ENCODE measurements at regions not wholly inside any gene's neighbourhood (a gene's known extent, or its start where the extent isn't known, plus 50 kb on each side); places are given as distances from the start of the nearest gene placed in this dataset.

GRCh38 chr4:20119141-20119540 lies 132.6 kb upstream of the SLIT2 start:
- intact Hi-C loops (cut with DNase I; ENCODE audit: low total_unique reads): no loop called here
- no peaks in the 10 kb centered on the region for H3K9me3 ChIP-seq

GRCh38 chr4:20109391-20109790 lies 142.3 kb upstream of the SLIT2 start:
- no peaks in the 10 kb centered on the region for H3K27me3 ChIP-seq
- intact Hi-C loops (cut with DNase I; ENCODE audit: low total_unique reads): no loop called here
- no peaks in the 10 kb centered on the region for H3K36me3 ChIP-seq
- WGBS, 5 donors: 14 to 35% (median 28%) methylated on average over 3 of the region's 3 CpGs
- no peaks in the 10 kb centered on the region for H3K9me3 ChIP-seq
- H3K27ac ChIP-seq: no peak overlapping the region
- H3K4me1 ChIP-seq: no peaks in the 10 kb centered on the region
- no peak for TF ChIP-seq CTCF (IDR thresholded peaks at IDR 0.05)
- no peak for TF ChIP-seq POLR2AphosphoS5 (IDR thresholded peaks at IDR 0.05)
- no peak for TF ChIP-seq EP300 (IDR thresholded peaks at IDR 0.05)
- TF ChIP-seq POLR2A (IDR thresholded peaks at IDR 0.05): no peak
- H3K4me3 ChIP-seq: no peak overlapping the region
- DNase-seq: peak in 1 of 2 donors; percentile 9

More at GRCh38 chr4:20119141-20119540, 132.6 kb upstream of the SLIT2 start:
- no peak for DNase-seq
- Histone ChIP-seq H3K4me3 (no peak overlapping the region), H3K27ac (no peak overlapping the region), H3K4me1 (no peaks in the 10 kb centered on the region), H3K27me3 (no peaks in the 10 kb centered on the region), H3K36me3 (no peaks in the 10 kb centered on the region)
- WGBS, 5 donors: 35 to 65% (median 61%) methylated on average over 2 of the region's 2 CpGs
- TF ChIP-seq CTCF (IDR thresholded peaks at IDR 0.05): no peak
- TF ChIP-seq POLR2A (IDR thresholded peaks at IDR 0.05): no peak
- no peak for TF ChIP-seq POLR2AphosphoS5 (IDR thresholded peaks at IDR 0.05)
- TF ChIP-seq EP300 (IDR thresholded peaks at IDR 0.05): no peak

- Histone ChIP-seq H3K9me3 (no peaks in the 10 kb centered on the region), H3K36me3 (no peaks in the 10 kb centered on the region), H3K27me3 (no peaks in the 10 kb centered on the region), H3K27ac (no peak overlapping the region), H3K4me1 (no peaks in the 10 kb centered on the region), H3K4me3 (no peak overlapping the region)
- TF ChIP-seq POLR2A (IDR thresholded peaks at IDR 0.05) (no peak), CTCF (IDR thresholded peaks at IDR 0.05) (no peak), POLR2AphosphoS5 (IDR thresholded peaks at IDR 0.05) (no peak), EP300 (IDR thresholded peaks at IDR 0.05) (no peak)
- DNase-seq: no peak
- intact Hi-C loops (cut with DNase I; ENCODE audit: low total_unique reads): no loop called here
- WGBS, 5 donors: 93 to 96% (median 95%) methylated on average over 2 of the region's 2 CpGs
Observed at GRCh38 chr4:20106921-20107320, 144.8 kb upstream of the SLIT2 start.

GRCh38 chr4:20101831-20102230 lies 149.9 kb upstream of the SLIT2 start:
- Histone ChIP-seq H3K27ac (no peak overlapping the region), H3K9me3 (no peaks in the 10 kb centered on the region), H3K4me1 (no peaks in the 10 kb centered on the region), H3K4me3 (no peak overlapping the region), H3K27me3 (no peaks in the 10 kb centered on the region), H3K36me3 (no peaks in the 10 kb centered on the region)
- intact Hi-C loops (cut with DNase I; ENCODE audit: low total_unique reads): no loop called here
- TF ChIP-seq CTCF (IDR thresholded peaks at IDR 0.05): no peak
- no peak for TF ChIP-seq EP300 (IDR thresholded peaks at IDR 0.05)
- 92 to 100% (median 96%) methylated on average over 4 of the region's 4 CpGs for WGBS, 5 donors
- DNase-seq: no peak
